WI38 (cell line): ENCODE measurements at regions not wholly inside any gene's neighbourhood (a gene's known extent, or its start where the extent isn't known, plus 50 kb on each side); places are given as distances from the start of the nearest gene placed in this dataset.
"Not testable (repeated sequence)": the region's sequence is repeated elsewhere in the genome, so short reads cannot be mapped to it uniquely, and the experiment has no call there.

Source experiments
- H3K4me3 ChIP-seq: 2 replicates; pipeline ENCODE4 v1.5.1; 2011; ENCODE audit warnings: low read depth, mild to moderate bottlenecking, control low read depth, low read length
- TF ChIP-seq, protein P1 (sequence below): IDR thresholded peaks from 2 replicates; pipeline ENCODE4 v1.5.1; 2012; ENCODE audit warnings: low read depth, mild to moderate bottlenecking, control low read depth, low read length

DNA sequence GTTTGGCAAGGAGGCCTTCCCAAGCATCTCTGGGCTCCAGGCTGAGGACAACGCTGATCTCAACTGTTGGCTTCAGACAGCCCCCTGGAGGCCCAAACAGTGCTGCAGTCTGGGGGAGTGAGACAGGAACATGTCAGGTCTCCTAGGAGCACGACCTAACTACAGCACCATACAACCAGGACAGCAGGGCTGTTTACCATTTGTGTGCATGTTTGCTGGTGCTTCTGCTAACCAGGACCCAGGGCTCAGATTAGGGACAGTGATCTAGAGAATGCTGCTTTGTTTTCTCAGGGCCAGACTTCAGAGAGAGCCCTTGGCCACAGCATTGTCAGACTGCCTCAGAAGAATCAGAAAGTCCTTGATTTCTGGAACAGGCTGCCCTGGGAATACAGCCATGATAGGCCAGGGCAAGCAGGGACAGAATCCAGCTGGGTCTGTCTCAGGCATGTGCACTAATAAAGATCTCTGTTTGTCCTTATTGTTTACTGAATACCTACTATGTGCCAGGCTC, 126.5 kb downstream of the VPREB1 start:
- TF ChIP-seq, protein P1, sequence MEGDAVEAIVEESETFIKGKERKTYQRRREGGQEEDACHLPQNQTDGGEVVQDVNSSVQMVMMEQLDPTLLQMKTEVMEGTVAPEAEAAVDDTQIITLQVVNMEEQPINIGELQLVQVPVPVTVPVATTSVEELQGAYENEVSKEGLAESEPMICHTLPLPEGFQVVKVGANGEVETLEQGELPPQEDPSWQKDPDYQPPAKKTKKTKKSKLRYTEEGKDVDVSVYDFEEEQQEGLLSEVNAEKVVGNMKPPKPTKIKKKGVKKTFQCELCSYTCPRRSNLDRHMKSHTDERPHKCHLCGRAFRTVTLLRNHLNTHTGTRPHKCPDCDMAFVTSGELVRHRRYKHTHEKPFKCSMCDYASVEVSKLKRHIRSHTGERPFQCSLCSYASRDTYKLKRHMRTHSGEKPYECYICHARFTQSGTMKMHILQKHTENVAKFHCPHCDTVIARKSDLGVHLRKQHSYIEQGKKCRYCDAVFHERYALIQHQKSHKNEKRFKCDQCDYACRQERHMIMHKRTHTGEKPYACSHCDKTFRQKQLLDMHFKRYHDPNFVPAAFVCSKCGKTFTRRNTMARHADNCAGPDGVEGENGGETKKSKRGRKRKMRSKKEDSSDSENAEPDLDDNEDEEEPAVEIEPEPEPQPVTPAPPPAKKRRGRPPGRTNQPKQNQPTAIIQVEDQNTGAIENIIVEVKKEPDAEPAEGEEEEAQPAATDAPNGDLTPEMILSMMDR = no peak
- H3K4me3 ChIP-seq = no peak overlapping the region

DNA sequence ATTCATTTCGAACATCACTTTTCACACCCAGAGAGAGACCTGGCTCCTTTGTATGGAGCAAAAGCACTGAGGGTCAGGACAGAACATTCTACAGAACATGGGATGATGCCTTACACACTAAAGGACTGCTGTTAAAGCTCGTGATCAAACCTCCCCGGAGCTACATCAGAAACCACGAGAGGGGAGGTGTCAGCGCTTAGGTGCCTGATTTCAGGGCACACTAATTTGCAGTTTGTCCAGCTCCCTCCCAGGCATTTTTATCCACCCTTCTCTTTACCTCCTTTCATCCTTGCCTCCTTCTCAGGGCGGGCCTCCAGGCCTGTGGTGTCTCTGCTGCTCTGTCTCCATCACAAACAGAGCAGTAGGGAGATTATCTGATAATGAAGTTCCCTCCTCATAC, 127.5 kb downstream of the VPREB1 start:
- no peak overlapping the region for H3K4me3 ChIP-seq
- TF ChIP-seq, protein P1 = no peak

DNA sequence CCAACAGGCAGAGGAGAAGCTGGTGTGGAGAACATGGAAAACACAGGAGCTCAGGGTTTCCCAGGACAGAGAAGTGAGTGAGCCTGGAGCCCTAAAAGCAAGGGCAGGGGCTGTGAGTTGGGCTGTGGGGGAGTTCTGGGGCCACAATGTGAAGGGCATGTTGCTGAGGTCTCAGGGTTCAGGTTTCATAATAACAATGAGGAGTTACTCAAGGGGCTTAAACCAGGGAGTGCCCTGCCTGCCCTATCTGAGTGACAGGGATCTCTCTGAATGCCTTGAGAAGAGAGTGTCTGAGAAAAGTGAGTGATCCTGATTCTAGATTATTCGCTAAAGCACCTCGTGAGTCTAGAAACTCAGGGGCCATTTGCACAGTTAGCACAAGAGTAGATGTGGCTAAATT, 129.6 kb downstream of the VPREB1 start:
- H3K4me3 ChIP-seq = no peak overlapping the region

GRCh38 chr22:22374579-22374978, 130.0 kb downstream of the VPREB1 start:
- TF ChIP-seq, protein P1 = no peak
- H3K4me3 ChIP-seq = no peak overlapping the region

More for the DNA sequence above, 129.6 kb downstream of the VPREB1 start:
- TF ChIP-seq, protein P1 = no peak

DNA sequence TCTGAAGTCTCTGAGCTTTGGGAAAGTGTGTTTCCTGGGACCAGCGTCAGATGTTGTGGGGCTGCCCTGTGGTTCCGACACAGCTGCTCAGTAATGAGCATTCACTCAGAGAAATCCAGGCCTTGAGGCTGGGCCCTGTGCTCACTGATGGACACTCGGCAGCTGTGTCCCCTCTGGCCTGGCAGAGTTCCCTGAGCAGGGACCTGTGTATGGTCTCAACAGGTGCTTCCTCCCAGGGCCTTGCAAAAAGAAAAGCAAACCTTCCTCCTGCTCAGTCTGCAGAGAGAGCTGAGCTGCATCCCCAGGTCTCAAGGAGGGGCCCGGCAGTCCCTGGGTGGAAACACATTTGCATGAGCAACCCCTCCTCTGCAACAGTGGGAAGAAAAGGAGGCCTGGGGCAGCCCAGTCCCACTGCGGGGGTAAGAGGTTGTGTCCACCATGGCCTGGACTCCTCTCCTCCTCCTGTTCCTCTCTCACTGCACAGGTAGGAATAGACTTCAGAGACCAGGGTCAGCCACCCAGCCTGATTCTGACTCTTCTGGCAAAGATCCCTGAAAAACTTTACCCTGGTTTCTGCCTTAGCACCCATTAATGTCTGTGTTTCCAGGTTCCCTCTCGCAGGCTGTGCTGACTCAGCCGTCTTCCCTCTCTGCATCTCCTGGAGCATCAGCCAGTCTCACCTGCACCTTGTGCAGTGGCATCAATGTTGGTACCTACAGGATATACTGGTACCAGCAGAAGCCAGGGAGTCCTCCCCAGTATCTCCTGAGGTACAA, 131.2 kb downstream of the VPREB1 start:
- TF ChIP-seq, protein P1 = no peak
- no peak overlapping the region for H3K4me3 ChIP-seq

GRCh38 chr22:22376352-22376706, 131.7 kb downstream of the VPREB1 start:
- H3K4me3 ChIP-seq = no peak overlapping the region
- TF ChIP-seq, protein P1 = no peak

DNA sequence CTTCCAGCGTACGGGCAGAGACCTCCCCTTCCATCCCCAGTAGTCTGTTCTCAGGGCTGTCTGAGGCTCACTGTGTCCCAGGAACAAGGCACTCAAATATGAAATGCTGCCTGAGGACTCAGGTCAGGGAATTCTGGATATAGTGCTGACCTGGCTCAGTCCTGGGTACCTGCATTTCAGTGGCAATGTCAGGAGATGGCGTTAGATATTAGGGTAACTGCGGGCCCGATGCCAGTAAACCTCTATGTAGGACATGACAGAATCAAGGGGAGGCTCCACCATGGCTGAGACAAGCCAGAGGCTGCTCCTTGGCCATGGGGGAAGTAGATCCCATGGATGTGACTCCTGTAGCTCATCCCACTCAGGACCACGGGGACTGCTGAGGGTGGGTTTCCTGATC, 131.7 kb downstream of the ZNF280B start:
- not testable (repeated sequence) for H3K4me3 ChIP-seq

DNA sequence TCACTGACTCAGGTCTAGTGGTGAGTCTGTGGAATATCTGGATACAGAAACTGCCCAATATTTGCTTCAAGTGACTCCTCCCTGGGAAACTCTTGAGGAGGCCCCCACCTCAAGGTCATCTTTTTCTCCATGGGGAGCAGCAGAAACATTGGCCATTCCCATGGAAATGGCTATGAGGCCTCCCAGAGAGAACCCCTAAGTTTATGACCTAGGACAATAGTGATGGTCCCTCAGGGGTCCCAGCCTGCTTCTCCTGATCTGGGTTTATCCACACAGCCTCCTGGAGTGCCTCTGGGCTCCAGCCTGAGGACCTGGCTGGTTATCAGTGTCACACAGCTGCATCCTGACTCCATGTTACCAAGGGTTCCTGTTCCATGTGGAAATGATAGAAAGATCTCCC, 131.2 kb downstream of the ZNF280B start:
- TF ChIP-seq, protein P1 = no peak
- H3K4me3 ChIP-seq = no peak overlapping the region
